Skeletal muscle tissue (tissue), 3 donors: ENCODE measurements at regions not wholly inside any gene's neighbourhood (a gene's known extent, or its start where the extent isn't known, plus 50 kb on each side); places are given as distances from the start of the nearest gene placed in this dataset.

Experiments used
- H3K27ac ChIP-seq: one replicate; pipeline ENCODE4 v1.7.0; 2013; ENCODE audit warnings: mild to moderate bottlenecking, low read depth, low read length, inconsistent platforms
- H3K27me3 ChIP-seq, 3 donors: one replicate each; pipeline ENCODE4 v1.7.0; 2013; ENCODE audit warnings: low read length in 3 of 3; ENCODE audit not compliant: control insufficient read depth in 3 of 3, insufficient read depth in 3 of 3
- H3K36me3 ChIP-seq, 3 donors: one replicate each; pipeline ENCODE4 v1.7.0; 2013; ENCODE audit warnings: low read length in 3 of 3; ENCODE audit not compliant: control insufficient read depth in 3 of 3, insufficient read depth in 3 of 3
- H3K4me1 ChIP-seq, 3 donors: one replicate each; pipeline ENCODE4 v1.7.0; 2013; ENCODE audit warnings: low read length in 3 of 3, mild to moderate bottlenecking in 3 of 3; ENCODE audit not compliant: control insufficient read depth in 3 of 3, insufficient read depth in 3 of 3
- H3K4me3 ChIP-seq, 3 donors: one replicate each; pipeline ENCODE4 v1.7.0; 2013; ENCODE audit warnings: low read length in 3 of 3
- H3K9ac ChIP-seq, 3 donors: one replicate each; pipeline ENCODE4 v1.7.0; 2013; ENCODE audit warnings: low read length in 3 of 3, mild to moderate bottlenecking in 3 of 3, moderate library complexity in 2 of 3, low read depth in 1 of 3
- H3K9me3 ChIP-seq, 3 donors: one replicate each; pipeline ENCODE4 v1.7.0; 2013; ENCODE audit warnings: low read length in 3 of 3; ENCODE audit not compliant: control insufficient read depth in 3 of 3
- donor health status: Osteomylitis.

DNA sequence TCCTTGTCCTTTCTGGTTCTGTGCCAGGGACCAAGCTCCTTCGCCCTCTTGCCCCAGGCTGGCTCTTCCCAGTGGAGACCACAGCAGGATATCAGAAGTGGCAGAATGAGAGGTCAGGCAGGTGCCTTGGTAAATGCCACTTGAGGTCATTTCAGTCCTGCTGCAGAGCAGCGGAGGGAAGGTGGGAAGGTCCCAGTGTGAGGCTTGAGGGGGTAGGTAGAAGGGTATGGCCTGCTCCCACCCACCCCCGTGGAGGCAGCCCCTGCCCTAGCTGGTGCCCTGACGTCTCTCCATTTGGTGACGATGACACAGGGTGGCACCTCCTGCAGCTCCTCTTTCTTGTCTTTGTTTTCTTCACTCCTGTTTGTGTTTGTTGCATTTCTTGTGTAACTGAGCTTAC, 538.8 kb downstream of the TCERG1L start:
- peaks cover 17 to 40% (median 37%) of the 10 kb centered on the region in 3 donors for H3K27me3 ChIP-seq
- no peak overlapping the region for H3K9ac ChIP-seq
- no peak overlapping the region for H3K27ac ChIP-seq

DNA sequence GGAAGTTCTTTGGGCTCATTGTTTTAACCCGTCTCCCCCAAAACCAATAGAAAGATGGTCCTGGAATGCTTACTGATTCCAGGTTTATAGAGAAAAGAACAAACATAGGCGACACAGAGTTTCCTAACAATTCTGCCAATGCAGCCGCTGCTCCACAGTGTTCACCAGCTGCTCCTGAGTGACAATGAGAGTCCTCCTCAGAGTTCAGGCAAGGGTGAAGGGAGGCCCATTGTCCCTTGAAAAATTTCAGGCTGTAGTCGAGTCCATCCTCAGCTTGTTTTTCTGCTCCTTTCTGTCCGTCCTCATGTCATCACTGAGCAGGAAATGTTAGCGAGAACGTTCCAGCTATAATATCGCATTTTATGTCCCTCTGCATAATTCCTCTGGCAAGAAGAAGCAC, 537.6 kb downstream of the TCERG1L start:
- Histone ChIP-seq H3K27ac (no peak overlapping the region), H3K36me3 (no peaks in the 10 kb centered on the region), H3K9ac (no peak overlapping the region), H3K9me3 (peaks cover 0 to 2% (median 0%) of the 10 kb centered on the region in 3 donors), H3K4me3 (no peak overlapping the region), H3K27me3 (peaks cover 17 to 40% (median 37%) of the 10 kb centered on the region in 3 donors), H3K4me1 (no peaks in the 10 kb centered on the region)

More for the DNA sequence above, 538.8 kb downstream of the TCERG1L start:
- H3K4me3 ChIP-seq, result no peak overlapping the region
- H3K9me3 ChIP-seq, result peaks cover 0 to 2% (median 0%) of the 10 kb centered on the region in 3 donors
- H3K36me3 ChIP-seq, result no peaks in the 10 kb centered on the region
- no peaks in the 10 kb centered on the region for H3K4me1 ChIP-seq

DNA sequence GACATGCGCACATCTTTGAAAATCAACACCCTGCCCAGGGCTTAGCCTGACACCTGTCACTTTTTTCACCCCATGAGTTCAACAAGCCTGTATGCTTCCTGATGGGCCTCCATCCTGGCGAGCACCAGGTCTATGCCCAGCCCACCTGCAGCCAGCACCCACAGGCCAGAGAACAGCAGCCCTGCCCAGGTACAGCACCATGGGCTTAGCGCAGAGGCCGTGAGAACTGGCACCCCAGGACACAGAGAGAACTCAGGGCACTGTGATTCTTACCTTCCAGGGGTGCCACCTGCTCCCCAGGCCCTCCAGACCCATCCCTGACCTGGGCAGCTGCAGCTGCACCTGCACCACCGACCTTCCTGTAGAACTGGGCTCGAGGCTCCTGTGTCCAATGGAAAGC, 536.6 kb downstream of the TCERG1L start:
- no peaks in the 10 kb centered on the region for H3K4me1 ChIP-seq
- no peak overlapping the region for H3K4me3 ChIP-seq
- no peaks in the 10 kb centered on the region for H3K36me3 ChIP-seq
- no peaks in the 10 kb centered on the region for H3K9me3 ChIP-seq
- no peak overlapping the region for H3K9ac ChIP-seq
- H3K27me3 ChIP-seq, result peaks cover 13 to 38% (median 34%) of the 10 kb centered on the region in 3 donors
- no peak overlapping the region for H3K27ac ChIP-seq

DNA sequence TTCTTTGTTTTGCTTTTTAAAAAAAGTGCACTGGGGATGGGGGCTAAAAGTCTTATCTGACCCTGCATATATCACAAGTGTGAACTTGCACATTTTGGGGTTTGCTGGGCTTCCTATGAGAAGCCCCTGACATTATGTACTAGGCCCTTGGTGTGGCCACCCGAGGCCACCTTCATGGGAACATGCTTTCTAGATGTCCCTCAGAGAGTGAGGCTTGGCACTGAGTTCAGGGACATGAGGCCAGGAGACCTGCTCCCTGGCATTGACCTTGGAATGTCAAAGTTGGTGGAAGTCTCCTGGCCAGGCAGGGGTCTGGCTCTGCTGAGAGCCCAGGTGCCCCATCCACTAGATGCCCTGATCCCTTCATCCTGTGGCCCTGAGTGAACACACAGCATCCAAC, 536.2 kb downstream of the TCERG1L start:
- no peak overlapping the region for H3K9ac ChIP-seq
- no peak overlapping the region for H3K27ac ChIP-seq
- no peaks in the 10 kb centered on the region for H3K4me1 ChIP-seq
- no peaks in the 10 kb centered on the region for H3K9me3 ChIP-seq
- H3K4me3 ChIP-seq, result no peak overlapping the region
- peaks cover 12 to 34% (median 29%) of the 10 kb centered on the region in 3 donors for H3K27me3 ChIP-seq
- no peaks in the 10 kb centered on the region for H3K36me3 ChIP-seq

DNA sequence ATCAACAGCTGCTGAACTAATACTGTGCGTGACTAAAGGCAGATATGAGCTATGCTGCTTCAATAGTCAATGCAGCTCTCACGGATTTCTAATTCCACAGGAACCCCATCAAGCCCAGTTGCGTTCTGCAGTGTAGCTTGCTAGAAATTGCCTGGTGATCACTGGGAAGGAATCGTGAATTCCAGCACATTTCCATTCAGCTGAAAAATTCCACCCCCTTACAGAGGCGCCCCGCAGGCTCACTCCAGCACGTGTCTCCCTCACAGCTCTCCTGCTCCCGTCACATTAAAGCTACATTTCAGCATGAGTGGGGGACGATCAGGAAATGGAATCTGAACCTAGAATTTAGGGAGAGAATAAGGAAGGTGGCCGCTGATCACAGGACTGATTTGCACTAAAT, 534.8 kb downstream of the TCERG1L start:
- Histone ChIP-seq H3K9me3 (no peaks in the 10 kb centered on the region), H3K4me3 (no peak overlapping the region), H3K36me3 (no peaks in the 10 kb centered on the region), H3K27me3 (peaks cover 12 to 36% (median 28%) of the 10 kb centered on the region in 3 donors), H3K27ac (no peak overlapping the region), H3K4me1 (no peaks in the 10 kb centered on the region), H3K9ac (no peak overlapping the region)

DNA sequence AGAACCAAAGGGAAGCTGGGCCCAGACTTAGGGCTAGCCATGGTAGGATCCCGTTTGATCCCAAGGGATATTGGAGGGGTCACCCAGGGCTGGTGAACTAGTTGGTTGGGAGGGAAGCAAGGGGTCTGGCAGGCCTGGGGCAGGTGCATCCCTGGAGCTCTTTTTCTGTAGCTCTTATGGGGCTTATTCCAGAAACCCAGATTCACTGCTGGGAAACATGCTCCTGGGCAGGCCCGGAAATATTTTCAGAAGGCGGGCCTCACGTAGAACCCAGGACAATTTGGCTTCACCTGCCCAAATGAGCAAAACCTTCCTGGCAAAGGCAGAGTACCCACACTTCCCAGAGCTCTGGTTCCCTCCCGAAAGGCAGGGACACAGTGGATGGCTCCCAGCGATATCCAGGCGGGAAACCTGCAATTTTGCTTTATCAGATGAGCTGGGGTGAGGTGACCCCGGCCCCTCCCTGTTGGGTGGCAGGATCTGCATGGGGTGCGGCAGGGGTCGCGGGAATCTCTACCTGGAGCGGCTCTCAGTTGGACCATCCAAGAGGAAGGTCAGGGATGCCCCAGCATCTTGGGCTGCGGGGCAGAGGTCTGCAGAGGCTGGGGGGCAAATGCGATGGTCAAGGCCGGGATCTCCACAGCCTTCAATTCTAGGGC, 533.9 kb downstream of the TCERG1L start:
- Histone ChIP-seq H3K4me3 (no peak overlapping the region), H3K9me3 (no peaks in the 10 kb centered on the region), H3K27me3 (peaks cover 7 to 33% (median 23%) of the 10 kb centered on the region in 3 donors)

DNA sequence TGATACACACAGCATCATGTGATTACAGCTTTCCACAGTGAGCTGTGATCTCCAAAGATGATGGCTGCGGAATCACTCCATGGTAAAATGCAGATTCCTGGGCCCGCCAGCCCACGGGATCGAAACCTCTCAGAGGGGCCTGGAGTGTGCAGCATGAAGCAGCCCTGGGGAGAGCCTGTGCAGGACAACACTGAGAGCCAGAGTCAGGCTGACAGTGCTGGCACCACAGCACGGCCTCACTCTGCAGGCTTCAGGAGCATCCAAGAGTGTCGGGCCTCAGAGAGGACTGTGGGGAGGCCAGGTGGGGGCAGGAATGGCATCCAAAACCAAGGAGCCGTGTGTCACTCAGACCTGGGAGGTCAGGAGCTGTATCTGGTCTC, 533.4 kb downstream of the TCERG1L start:
- Histone ChIP-seq H3K9me3 (no peaks in the 10 kb centered on the region), H3K27ac (no peak overlapping the region), H3K4me1 (no peaks in the 10 kb centered on the region), H3K4me3 (no peak overlapping the region), H3K36me3 (no peaks in the 10 kb centered on the region), H3K9ac (no peak overlapping the region), H3K27me3 (peaks cover 5 to 35% (median 24%) of the 10 kb centered on the region in 3 donors)

More for the DNA sequence above, 533.9 kb downstream of the TCERG1L start:
- H3K36me3 ChIP-seq, result no peaks in the 10 kb centered on the region
- no peak overlapping the region for H3K9ac ChIP-seq
- H3K4me1 ChIP-seq, result no peaks in the 10 kb centered on the region
- H3K27ac ChIP-seq, result no peak overlapping the region

DNA sequence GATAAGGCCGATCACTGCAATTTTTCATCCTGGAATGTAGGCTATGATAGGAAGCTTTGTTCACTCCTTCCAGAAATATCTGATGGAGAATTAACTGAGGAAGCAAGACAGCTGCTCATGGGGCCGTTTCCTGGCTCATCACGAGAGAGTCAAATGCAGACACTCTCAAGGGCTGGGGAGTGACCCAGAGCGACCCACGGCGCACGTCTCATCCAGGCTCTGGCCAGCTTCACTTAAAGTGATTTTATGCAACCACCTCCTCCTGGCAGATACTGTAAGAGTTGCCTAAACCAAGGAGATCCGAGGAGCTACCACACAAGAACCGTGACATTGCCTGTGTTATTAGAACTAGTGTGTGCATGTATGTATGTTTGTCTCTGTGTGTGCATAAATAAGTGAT, 530.8 kb downstream of the TCERG1L start:
- H3K9ac ChIP-seq, result no peak overlapping the region
- H3K4me1 ChIP-seq, result no peaks in the 10 kb centered on the region
- no peak overlapping the region for H3K4me3 ChIP-seq
- peaks cover 2 to 29% (median 6%) of the 10 kb centered on the region in 3 donors for H3K27me3 ChIP-seq
- H3K9me3 ChIP-seq, result no peaks in the 10 kb centered on the region
- no peaks in the 10 kb centered on the region for H3K36me3 ChIP-seq
- no peak overlapping the region for H3K27ac ChIP-seq

DNA sequence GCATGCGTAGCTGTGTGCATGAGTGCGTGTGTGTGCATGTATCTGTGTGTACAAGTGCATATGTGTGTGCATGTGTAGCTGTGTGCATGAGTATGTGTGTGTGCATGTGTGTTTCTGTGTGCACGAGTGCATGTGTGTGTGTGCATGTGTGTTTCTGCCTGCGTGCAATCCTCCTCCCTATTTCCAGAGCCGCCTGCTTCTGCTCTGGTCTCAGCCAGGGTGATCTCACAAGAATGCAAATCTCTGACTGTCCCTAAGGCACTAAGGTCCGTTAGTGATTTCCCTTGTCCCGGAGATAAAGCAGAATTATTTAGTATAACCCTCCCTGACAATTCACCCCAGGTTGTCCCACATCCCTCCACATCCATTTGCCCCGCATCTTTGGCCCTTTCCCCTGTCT, 530.3 kb downstream of the TCERG1L start:
- no peaks in the 10 kb centered on the region for H3K4me1 ChIP-seq
- no peaks in the 10 kb centered on the region for H3K36me3 ChIP-seq
- peaks cover 2 to 33% (median 6%) of the 10 kb centered on the region in 3 donors for H3K27me3 ChIP-seq
- H3K27ac ChIP-seq, result no peak overlapping the region
- no peaks in the 10 kb centered on the region for H3K9me3 ChIP-seq
- H3K9ac ChIP-seq, result no peak overlapping the region
- H3K4me3 ChIP-seq, result no peak overlapping the region

DNA sequence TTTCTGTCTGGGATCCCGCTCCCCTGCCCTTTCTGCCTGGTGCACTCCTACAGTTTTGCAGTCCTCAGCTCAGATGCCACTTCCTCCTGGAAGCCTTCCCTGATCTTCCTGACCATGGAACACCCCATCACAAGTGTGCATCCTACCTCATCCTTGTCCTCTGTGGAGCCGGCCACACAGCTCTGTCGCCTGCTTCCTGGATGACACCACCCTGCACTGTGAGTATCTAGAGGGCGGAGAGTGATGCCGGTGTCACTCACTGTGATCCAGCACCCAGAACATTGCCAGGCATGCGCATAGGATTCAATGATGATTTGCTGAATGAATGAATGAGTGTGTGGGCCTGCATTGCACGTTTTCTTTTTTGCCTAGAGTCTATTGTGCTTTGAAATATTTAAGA, 529.9 kb downstream of the TCERG1L start:
- no peaks in the 10 kb centered on the region for H3K36me3 ChIP-seq
- no peaks in the 10 kb centered on the region for H3K9me3 ChIP-seq
- H3K4me3 ChIP-seq, result no peak overlapping the region
- no peak overlapping the region for H3K27ac ChIP-seq
- peaks cover 2 to 37% (median 6%) of the 10 kb centered on the region in 3 donors for H3K27me3 ChIP-seq
- no peaks in the 10 kb centered on the region for H3K4me1 ChIP-seq
- no peak overlapping the region for H3K9ac ChIP-seq
